Activated T-helper 17 cell treated with anti-CD3 and anti-CD28 coated beads, Interleukin-2, amount 50 U/mL, for 72 hours (primary cell): ENCODE measurements at regions not wholly inside any gene's neighbourhood (a gene's known extent, or its start where the extent isn't known, plus 50 kb on each side); places are given as distances from the start of the nearest gene placed in this dataset.
"Not testable (repeated sequence)": the region's sequence is repeated elsewhere in the genome, so short reads cannot be mapped to it uniquely, and the experiment has no call there.

ENCODE experiments used
- ATAC-seq: fragments of 150-1000 bp; cut with Tn5 transposase; replicated peaks from 2 replicates; pipeline ENCODE4 v1.10.0; 2021; ENCODE audit warnings: mild to moderate bottlenecking, moderate library complexity
- H3K27ac Mint-ChIP-seq: one replicate; pipeline ENCODE4 v1.8.0; 2022; ENCODE audit warnings: mixed read lengths
- H3K27me3 Mint-ChIP-seq: one replicate; pipeline ENCODE4 v1.8.0; 2022; ENCODE audit warnings: mixed read lengths
- H3K36me3 Mint-ChIP-seq: one replicate; pipeline ENCODE4 v1.8.0; 2022; ENCODE audit warnings: low read depth, mild to moderate bottlenecking, mixed read lengths
- H3K4me1 Mint-ChIP-seq: one replicate; pipeline ENCODE4 v1.8.0; 2022; ENCODE audit warnings: mixed read lengths
- H3K4me3 Mint-ChIP-seq: one replicate; pipeline ENCODE4 v1.8.0; 2022; ENCODE audit warnings: mild to moderate bottlenecking, mixed read lengths
- H3K9me3 Mint-ChIP-seq: one replicate; pipeline ENCODE4 v1.8.0; 2022; ENCODE audit warnings: mixed read lengths

DNA sequence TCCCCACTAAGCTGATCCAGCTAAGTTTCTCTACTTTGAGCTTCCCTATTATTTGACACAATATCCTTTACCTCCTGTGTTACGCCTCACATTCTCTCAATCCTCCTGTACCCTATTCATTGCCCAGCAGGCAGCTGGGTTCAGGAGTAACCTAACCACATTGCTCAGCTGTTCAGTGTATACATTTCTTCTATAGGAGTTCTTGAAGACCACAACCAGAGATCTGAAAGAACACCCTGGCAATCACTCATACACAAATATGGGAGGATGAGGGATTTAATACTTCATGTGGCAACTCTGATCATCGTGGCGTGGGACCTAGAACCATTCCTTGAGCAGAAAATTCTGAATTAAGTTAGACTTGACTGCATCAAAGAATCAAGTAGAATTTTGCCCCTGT is 346.8 kb upstream of the ARPP21 start:
- H3K9me3 Mint-ChIP-seq: peaks cover 17% of the 10 kb centered on the region
- ATAC-seq: no peak
- H3K4me3 Mint-ChIP-seq: no peak overlapping the region
- H3K27me3 Mint-ChIP-seq: no peaks in the 10 kb centered on the region
- H3K27ac Mint-ChIP-seq: no peak overlapping the region
- H3K4me1 Mint-ChIP-seq: no peaks in the 10 kb centered on the region
- no peaks in the 10 kb centered on the region for H3K36me3 Mint-ChIP-seq

GRCh38 chr3:35295906-35296305 is 343.4 kb upstream of the ARPP21 start:
- no peak for ATAC-seq
- H3K4me1 Mint-ChIP-seq: no peaks in the 10 kb centered on the region
- no peaks in the 10 kb centered on the region for H3K36me3 Mint-ChIP-seq
- H3K27me3 Mint-ChIP-seq: no peaks in the 10 kb centered on the region
- H3K27ac Mint-ChIP-seq: no peak overlapping the region
- peaks cover 14% of the 10 kb centered on the region for H3K9me3 Mint-ChIP-seq
- no peak overlapping the region for H3K4me3 Mint-ChIP-seq

GRCh38 chr3:35296533-35296932 is 342.8 kb upstream of the ARPP21 start:
- no peak overlapping the region for H3K4me3 Mint-ChIP-seq
- no peaks in the 10 kb centered on the region for H3K27me3 Mint-ChIP-seq
- ATAC-seq: no peak
- H3K4me1 Mint-ChIP-seq: no peaks in the 10 kb centered on the region
- no peak overlapping the region for H3K27ac Mint-ChIP-seq
- peaks cover 16% of the 10 kb centered on the region for H3K9me3 Mint-ChIP-seq
- H3K36me3 Mint-ChIP-seq: no peaks in the 10 kb centered on the region

DNA sequence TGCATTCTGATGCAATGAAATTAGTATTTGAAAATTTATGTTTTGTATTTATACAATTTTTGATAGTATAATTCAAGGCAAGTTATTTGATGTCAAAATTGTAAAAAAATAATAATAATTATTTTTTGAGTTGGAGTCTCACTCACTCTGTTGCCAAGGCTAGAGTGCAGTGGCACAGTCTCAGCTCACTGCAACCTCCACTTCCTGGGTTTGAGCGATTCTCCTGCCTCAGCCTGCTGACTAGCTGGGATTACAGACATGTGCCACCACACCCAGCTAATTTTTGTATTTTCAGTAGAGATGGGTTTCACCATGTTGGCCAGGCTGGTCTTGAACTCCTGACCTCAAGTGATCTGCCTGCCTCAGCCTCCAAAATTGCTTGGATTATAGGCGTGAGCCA is 342.4 kb upstream of the ARPP21 start:
- not testable (repeated sequence) for H3K27me3 Mint-ChIP-seq, H3K4me3 Mint-ChIP-seq, H3K27ac Mint-ChIP-seq, H3K36me3 Mint-ChIP-seq, H3K4me1 Mint-ChIP-seq, ATAC-seq
- H3K9me3 Mint-ChIP-seq: peaks cover 16% of the 10 kb centered on the region

DNA sequence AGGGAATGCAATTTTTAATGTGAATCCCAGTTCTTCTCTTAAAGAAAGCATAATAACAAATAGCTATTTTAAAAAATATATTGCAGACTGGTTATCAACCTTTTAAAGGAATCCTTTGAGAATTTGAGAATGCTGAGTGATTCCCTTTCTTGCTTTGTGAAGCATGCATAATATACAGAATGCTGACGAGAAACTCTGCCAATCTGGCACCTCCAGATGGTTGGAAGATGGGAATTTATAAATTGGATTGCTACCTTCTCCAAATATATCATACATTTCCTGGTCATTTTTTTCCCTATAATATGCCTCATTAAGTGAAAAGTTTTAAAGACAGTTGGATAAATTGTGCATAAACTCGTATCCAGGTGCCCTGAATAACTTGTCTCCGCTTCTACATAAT is 333.9 kb upstream of the ARPP21 start:
- Mint-ChIP-seq H3K4me3 (no peak overlapping the region), H3K9me3 (peaks cover 9% of the 10 kb centered on the region), H3K27me3 (no peaks in the 10 kb centered on the region), H3K36me3 (no peaks in the 10 kb centered on the region), H3K4me1 (no peaks in the 10 kb centered on the region), H3K27ac (no peak overlapping the region)
- ATAC-seq: no peak

DNA sequence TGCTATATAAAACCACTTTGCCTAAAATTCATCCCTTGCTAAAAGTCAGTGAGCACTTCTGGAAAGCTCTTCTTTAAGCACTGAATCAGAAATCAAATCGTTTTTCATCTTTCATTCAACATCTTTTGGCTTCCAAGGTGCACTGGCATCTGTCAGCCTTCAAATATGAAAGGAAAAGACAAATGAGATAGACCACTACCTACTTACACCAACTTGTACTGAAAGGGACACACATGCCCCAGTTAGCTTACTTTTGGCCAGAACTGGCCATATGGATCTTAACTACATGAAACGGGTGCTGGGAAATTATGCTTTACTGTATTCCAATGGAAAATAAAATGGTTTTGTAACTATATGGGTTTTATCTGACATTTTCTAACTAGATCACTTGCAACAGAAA is 332.0 kb upstream of the ARPP21 start:
- H3K27ac Mint-ChIP-seq: no peak overlapping the region
- H3K4me3 Mint-ChIP-seq: no peak overlapping the region
- ATAC-seq: no peak
- peaks cover 7% of the 10 kb centered on the region for H3K9me3 Mint-ChIP-seq
- H3K36me3 Mint-ChIP-seq: no peaks in the 10 kb centered on the region
- no peaks in the 10 kb centered on the region for H3K4me1 Mint-ChIP-seq
- no peaks in the 10 kb centered on the region for H3K27me3 Mint-ChIP-seq

DNA sequence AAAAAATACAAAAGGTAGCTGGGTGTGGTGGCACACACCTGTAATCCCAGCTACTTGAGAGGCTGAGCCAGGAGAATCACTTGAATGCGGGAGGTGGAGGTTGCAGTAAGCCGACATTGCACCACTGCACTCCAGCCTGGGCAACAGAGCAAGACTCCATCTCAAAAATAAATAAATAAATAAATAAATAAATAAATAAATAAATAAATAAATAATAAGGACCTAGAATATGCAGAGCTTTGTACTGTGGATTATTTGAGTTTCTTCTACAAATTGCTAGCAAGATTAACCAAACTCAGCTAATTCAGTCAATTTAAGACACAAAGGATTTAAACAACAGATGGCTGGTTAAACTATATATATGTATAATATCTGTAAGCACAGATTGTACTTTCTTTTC is 322.5 kb upstream of the ARPP21 start:
- not testable (repeated sequence) for H3K4me3 Mint-ChIP-seq

DNA sequence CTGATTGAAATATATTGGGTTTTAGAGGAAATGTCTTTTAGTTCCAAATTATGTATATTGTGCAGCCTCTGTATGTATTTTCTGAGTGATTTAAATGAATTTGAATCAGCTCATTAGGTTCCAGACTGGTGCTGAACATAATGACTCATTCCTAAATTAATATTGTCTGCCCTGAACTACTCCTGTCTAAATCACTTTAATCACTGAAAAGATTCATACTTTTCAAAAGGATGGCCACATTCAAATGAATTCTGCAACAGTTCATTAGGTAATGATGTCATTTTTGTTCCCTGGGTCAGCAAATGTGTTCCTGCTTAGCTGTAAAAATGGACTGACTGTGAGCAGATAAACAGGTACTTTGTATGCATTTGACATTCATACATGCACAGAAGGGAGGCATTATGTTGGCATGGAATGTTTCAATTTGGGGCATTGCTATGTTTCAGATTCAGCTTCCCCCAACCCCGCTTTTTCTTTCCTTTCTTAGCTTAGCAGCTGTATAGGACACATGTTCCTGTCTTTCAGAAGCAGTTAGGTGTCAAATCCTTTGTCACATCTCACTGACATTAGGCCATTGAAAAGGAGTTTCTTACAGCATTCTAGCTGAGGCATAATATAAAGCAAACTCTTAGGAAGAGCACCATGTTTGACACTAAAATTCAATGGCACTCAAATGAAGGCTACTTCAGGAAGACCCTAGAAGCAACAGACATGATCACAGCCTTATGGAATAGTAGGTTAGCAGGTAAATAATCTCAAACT is 318.5 kb upstream of the ARPP21 start:
- H3K4me3 Mint-ChIP-seq: no peak overlapping the region
- H3K27ac Mint-ChIP-seq: no peak overlapping the region
- ATAC-seq: no peak
- H3K36me3 Mint-ChIP-seq: no peaks in the 10 kb centered on the region
- H3K4me1 Mint-ChIP-seq: no peaks in the 10 kb centered on the region
- H3K27me3 Mint-ChIP-seq: no peaks in the 10 kb centered on the region
- H3K9me3 Mint-ChIP-seq: peaks cover 20% of the 10 kb centered on the region

More for the DNA sequence above, 322.5 kb upstream of the ARPP21 start:
- H3K36me3 Mint-ChIP-seq, H3K4me1 Mint-ChIP-seq, ATAC-seq, H3K27ac Mint-ChIP-seq, H3K27me3 Mint-ChIP-seq: not testable (repeated sequence)
- peaks cover 12% of the 10 kb centered on the region for H3K9me3 Mint-ChIP-seq

DNA sequence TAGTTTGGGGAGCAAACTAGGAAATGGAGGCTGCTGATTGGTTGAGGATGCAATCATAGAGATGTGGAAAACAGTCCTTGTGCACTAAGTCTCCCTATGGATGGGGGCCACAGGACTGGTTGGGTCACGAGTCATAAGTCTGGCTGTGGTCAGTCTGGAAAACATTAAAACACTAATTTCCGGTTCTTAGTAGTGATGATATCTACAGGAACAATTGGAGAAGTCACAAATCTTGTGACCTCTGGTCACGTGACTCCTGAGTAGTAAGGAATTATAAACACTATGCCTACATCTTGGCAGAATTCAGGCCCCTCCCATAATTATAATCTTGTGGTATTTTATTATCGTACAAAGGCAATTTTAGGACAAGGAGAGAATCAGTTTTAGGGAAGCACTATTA is 317.3 kb upstream of the ARPP21 start:
- ATAC-seq: no peak
- Mint-ChIP-seq H3K27ac (no peak overlapping the region), H3K27me3 (no peaks in the 10 kb centered on the region), H3K4me1 (no peaks in the 10 kb centered on the region), H3K36me3 (no peaks in the 10 kb centered on the region), H3K9me3 (peaks cover 23% of the 10 kb centered on the region), H3K4me3 (no peak overlapping the region)

DNA sequence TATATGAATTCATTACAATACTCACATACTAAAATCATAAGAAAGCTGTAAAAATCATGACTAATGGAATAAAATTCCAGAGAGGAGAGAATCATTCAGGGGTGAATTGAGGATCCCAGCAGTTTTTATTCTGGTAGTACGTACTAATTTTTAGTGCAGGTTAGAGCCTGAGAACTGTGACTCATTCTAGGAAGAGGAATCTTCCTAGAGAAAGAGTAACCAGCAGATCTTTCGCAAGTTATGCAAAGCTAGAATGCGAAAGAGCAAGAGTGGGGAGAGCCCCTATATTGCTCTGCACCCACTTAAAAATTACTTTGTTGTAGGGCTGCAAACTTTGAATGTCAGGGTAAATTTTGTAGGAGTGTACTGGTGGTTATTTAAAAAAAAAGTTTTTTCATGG is 303.6 kb upstream of the ARPP21 start:
- no peaks in the 10 kb centered on the region for H3K4me1 Mint-ChIP-seq
- no peaks in the 10 kb centered on the region for H3K36me3 Mint-ChIP-seq
- H3K27ac Mint-ChIP-seq: no peak overlapping the region
- H3K4me3 Mint-ChIP-seq: no peak overlapping the region
- no peak for ATAC-seq
- peaks cover 10% of the 10 kb centered on the region for H3K9me3 Mint-ChIP-seq
- H3K27me3 Mint-ChIP-seq: no peaks in the 10 kb centered on the region

GRCh38 chr3:35336601-35337000 is 302.7 kb upstream of the ARPP21 start:
- H3K4me1 Mint-ChIP-seq: no peaks in the 10 kb centered on the region
- ATAC-seq: no peak
- H3K36me3 Mint-ChIP-seq: no peaks in the 10 kb centered on the region
- no peak overlapping the region for H3K27ac Mint-ChIP-seq
- H3K9me3 Mint-ChIP-seq: peaks cover 13% of the 10 kb centered on the region
- H3K4me3 Mint-ChIP-seq: no peak overlapping the region
- H3K27me3 Mint-ChIP-seq: no peaks in the 10 kb centered on the region

GRCh38 chr3:35338186-35338585 is 301.1 kb upstream of the ARPP21 start:
- Mint-ChIP-seq H3K36me3 (no peaks in the 10 kb centered on the region), H3K27ac (no peak overlapping the region), H3K4me3 (no peak overlapping the region), H3K27me3 (no peaks in the 10 kb centered on the region), H3K4me1 (no peaks in the 10 kb centered on the region), H3K9me3 (peaks cover 18% of the 10 kb centered on the region)
- no peak for ATAC-seq

GRCh38 chr3:35380196-35380595 is 259.1 kb upstream of the ARPP21 start:
- H3K9me3 Mint-ChIP-seq: peaks cover 11% of the 10 kb centered on the region
- no peak for ATAC-seq
- H3K36me3 Mint-ChIP-seq: no peaks in the 10 kb centered on the region
- no peak overlapping the region for H3K27ac Mint-ChIP-seq
- H3K27me3 Mint-ChIP-seq: no peaks in the 10 kb centered on the region
- H3K4me1 Mint-ChIP-seq: no peaks in the 10 kb centered on the region
- H3K4me3 Mint-ChIP-seq: no peak overlapping the region

DNA sequence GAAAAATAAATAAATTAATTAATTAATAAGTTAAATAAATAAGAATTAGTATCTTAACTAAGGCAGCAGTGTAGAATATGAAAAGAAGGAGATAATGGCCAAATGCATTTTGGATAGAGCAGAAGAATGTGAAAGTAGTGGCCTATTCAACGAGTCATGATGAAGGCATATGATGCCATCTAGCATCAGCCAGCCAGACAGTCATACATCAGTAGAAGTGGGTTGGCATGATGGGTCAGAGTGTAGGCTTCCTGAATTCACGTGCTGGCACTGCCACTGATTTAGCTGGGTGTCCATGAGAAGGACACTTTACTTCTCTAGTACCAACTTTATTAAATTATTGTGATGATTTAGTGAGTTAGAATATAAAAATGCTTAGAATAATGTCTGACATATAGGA is 256.1 kb upstream of the ARPP21 start:
- ATAC-seq: no peak
- Mint-ChIP-seq H3K27me3 (no peaks in the 10 kb centered on the region), H3K36me3 (no peaks in the 10 kb centered on the region), H3K4me1 (no peaks in the 10 kb centered on the region), H3K27ac (no peak overlapping the region), H3K9me3 (peaks cover 16% of the 10 kb centered on the region), H3K4me3 (no peak overlapping the region)

DNA sequence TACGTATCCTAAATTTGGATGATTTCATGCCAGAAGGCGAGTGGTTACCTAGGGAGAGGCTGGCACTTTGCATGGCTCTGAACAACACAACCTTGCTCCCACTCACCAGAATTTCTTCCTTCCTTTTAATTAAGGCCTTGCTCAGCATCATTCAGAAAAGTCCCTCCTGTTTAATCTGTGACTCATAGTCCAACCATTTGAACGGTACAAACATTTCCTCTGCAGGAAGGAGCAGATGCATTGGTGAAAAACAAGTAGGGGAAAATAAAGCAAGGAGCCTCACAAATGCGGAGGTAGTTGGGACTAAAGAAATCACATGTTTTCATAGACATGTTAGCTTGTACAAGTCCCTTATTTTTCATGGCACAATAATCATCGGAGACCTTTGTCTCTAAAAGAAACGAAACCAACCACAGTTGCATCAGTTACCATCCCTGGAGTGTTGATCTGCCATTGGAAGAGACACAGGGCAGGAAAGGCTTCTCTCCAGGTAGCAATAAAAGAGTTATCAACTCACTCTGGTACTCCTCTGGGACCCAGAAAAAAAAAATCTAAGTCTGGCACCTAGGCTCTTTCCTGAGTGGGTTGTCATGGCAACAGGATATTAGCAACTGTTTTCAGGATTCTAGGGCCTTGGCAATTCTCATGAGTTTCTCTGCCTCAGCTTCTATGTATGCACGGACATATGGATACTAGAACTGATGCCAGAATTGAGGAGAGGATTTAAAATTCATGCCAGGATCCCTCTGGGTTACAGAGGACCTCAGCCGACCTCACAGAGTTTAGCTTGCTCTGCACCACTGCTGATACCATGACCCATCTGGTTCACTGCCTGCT is 255.4 kb upstream of the ARPP21 start:
- Mint-ChIP-seq H3K27ac (no peak overlapping the region), H3K36me3 (no peaks in the 10 kb centered on the region), H3K4me1 (no peaks in the 10 kb centered on the region), H3K4me3 (no peak overlapping the region), H3K27me3 (no peaks in the 10 kb centered on the region), H3K9me3 (peaks cover 16% of the 10 kb centered on the region)
- no peak for ATAC-seq
